ENCODE measurements at regions not wholly inside any gene's neighbourhood (a gene's known extent, or its start where the extent isn't known, plus 50 kb on each side); places are given as distances from the start of the nearest gene placed in this dataset.
"Not testable (repeated sequence)": the region's sequence is repeated elsewhere in the genome, so short reads cannot be mapped to it uniquely, and the experiment has no call there.

- no peaks in the 10 kb centered on the region for H3K27me3 Mint-ChIP-seq (ENCODE audit: low read depth)
- TF ChIP-seq, protein P1, sequence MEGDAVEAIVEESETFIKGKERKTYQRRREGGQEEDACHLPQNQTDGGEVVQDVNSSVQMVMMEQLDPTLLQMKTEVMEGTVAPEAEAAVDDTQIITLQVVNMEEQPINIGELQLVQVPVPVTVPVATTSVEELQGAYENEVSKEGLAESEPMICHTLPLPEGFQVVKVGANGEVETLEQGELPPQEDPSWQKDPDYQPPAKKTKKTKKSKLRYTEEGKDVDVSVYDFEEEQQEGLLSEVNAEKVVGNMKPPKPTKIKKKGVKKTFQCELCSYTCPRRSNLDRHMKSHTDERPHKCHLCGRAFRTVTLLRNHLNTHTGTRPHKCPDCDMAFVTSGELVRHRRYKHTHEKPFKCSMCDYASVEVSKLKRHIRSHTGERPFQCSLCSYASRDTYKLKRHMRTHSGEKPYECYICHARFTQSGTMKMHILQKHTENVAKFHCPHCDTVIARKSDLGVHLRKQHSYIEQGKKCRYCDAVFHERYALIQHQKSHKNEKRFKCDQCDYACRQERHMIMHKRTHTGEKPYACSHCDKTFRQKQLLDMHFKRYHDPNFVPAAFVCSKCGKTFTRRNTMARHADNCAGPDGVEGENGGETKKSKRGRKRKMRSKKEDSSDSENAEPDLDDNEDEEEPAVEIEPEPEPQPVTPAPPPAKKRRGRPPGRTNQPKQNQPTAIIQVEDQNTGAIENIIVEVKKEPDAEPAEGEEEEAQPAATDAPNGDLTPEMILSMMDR (conservative IDR thresholded peaks at IDR 0.05): no peak
- H3K4me1 Mint-ChIP-seq: no peaks in the 10 kb centered on the region
- H3K27ac Mint-ChIP-seq (ENCODE audit: unreplicated experiment): no peak overlapping the region
- H3K4me3 Mint-ChIP-seq: no peak overlapping the region
- peaks cover 3% of the 10 kb centered on the region for H3K9me3 Mint-ChIP-seq
- no peaks in the 10 kb centered on the region for H3K36me3 Mint-ChIP-seq (ENCODE audit: low read depth)
- DNase-seq (ENCODE audit: low read depth, low spot score): no peak
These were observed 586.8 kb downstream of the EDEM1 start for GRCh38 chr3:5774337-5774736.

- not testable (repeated sequence) for H3K9me3 Mint-ChIP-seq; H3K4me3 Mint-ChIP-seq; H3K27me3 Mint-ChIP-seq (ENCODE audit: low read depth)
These were observed 587.6 kb downstream of the EDEM1 start for GRCh38 chr3:5775100-5775499.

DNA sequence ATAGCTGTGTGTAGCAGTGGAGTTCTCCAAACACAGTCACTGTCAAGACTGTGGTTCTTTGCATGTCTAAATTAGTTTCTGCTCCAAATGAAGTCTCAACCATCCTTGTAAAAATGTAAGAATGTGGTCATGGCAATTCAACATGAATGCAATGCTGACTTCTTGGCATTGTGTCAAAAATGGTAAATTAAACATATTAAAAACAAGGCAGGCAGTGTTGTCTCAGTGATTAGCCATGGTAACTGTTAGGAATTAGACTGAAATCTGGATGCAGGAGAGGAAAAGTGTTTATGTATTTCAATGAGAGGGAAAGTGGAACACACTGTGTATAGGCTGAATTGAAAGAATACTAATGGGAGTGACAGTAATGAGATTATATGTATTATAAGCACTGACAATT lies 597.2 kb downstream of the EDEM1 start:
- H3K9me3 Mint-ChIP-seq: peaks cover 2% of the 10 kb centered on the region
- DNase-seq (ENCODE audit: low read depth, low spot score): no peak
- no peaks in the 10 kb centered on the region for H3K27me3 Mint-ChIP-seq (ENCODE audit: low read depth)
- no peaks in the 10 kb centered on the region for H3K36me3 Mint-ChIP-seq (ENCODE audit: low read depth)
- TF ChIP-seq, protein P1 (conservative IDR thresholded peaks at IDR 0.05): no peak
- no peak overlapping the region for H3K27ac Mint-ChIP-seq (ENCODE audit: unreplicated experiment)
- peaks cover 7% of the 10 kb centered on the region for H3K4me1 Mint-ChIP-seq
- H3K4me3 Mint-ChIP-seq: no peak overlapping the region

More at GRCh38 chr3:5775100-5775499, 587.6 kb downstream of the EDEM1 start:
- not testable (repeated sequence) for H3K36me3 Mint-ChIP-seq (ENCODE audit: low read depth); DNase-seq (ENCODE audit: low read depth, low spot score); H3K4me1 Mint-ChIP-seq; H3K27ac Mint-ChIP-seq (ENCODE audit: unreplicated experiment)

DNA sequence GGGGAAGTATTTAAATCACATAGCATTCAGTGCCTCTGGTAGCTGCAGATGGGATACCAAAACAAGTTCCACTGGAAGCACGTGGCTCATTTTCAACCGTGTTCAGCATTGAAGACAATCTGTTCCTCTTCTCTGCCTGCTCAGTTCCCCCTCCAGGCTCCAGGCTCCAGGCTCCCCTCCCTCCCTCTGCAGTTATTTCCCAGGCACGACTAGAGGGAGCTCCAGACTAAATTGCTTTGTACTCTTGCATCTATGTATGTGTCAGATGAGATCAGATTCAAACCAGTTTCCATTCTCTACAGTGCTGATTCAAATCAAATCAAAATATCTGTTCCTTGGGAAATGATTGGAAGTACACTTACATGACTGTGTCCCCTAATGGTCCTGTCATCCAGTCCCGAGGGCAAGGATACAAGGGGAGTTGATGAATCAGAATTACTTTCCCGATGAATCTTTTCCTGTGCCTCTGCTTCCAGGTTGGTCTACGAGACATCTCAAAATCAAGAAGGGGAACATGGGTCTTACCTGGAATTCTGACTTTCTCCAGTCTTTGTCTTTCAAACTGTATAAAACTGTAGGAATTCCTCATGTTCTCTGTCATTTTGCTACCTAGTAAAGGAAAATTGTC lies 600.5 kb downstream of the EDEM1 start:
- Mint-ChIP-seq H3K36me3 (ENCODE audit: low read depth) (no peaks in the 10 kb centered on the region), H3K9me3 (no peaks in the 10 kb centered on the region), H3K4me1 (peaks cover 7% of the 10 kb centered on the region), H3K4me3 (no peak overlapping the region), H3K27ac (ENCODE audit: unreplicated experiment) (no peak overlapping the region), H3K27me3 (ENCODE audit: low read depth) (no peaks in the 10 kb centered on the region)
- TF ChIP-seq, protein P1 (conservative IDR thresholded peaks at IDR 0.05): peak; percentile 59
- DNase-seq (ENCODE audit: low read depth, low spot score): peak; percentile 6

DNA sequence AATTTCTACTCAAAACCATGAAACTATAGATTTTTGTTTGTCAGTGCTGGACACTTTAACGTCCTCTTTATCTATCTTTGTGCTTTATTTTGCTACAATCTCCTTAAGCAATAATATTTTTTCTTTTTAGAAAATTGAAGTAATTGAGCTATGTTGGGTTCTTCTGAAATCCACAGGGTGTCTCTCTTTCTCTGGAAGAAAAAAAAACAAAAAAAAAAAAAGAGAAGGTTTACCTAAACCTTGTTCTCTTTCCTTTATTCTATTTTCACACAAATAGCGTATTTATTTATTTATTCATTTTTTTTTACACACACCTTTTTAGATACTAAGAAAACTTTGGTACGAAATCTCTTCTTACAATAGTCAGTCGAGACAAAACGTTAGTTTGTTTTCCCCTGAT lies 601.0 kb downstream of the EDEM1 start:
- no peaks in the 10 kb centered on the region for H3K36me3 Mint-ChIP-seq (ENCODE audit: low read depth)
- H3K27ac Mint-ChIP-seq (ENCODE audit: unreplicated experiment): no peak overlapping the region
- DNase-seq (ENCODE audit: low read depth, low spot score): no peak
- peaks cover 7% of the 10 kb centered on the region for H3K4me1 Mint-ChIP-seq
- no peaks in the 10 kb centered on the region for H3K9me3 Mint-ChIP-seq
- H3K4me3 Mint-ChIP-seq: no peak overlapping the region
- H3K27me3 Mint-ChIP-seq (ENCODE audit: low read depth): no peaks in the 10 kb centered on the region
- TF ChIP-seq, protein P1 (conservative IDR thresholded peaks at IDR 0.05): no peak

DNA sequence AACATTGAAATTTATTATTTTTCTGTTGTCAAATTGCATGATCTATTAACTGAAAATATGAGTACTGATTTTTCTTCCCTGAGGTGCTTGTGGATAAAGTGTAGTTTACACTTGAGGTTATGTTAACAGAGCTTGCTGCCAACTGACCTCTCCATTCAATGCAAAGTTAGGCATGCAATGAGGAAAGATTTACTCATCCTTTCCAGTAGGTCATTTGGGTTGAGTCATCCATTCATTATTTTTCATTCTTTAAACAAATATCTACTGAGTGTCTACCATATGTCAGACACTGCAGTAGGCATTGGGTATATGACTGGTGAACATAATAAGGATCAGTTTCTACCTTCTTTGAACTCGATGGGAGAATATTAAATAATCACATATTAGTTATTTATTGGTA lies 604.1 kb downstream of the EDEM1 start:
- H3K27me3 Mint-ChIP-seq (ENCODE audit: low read depth): no peaks in the 10 kb centered on the region
- no peak for DNase-seq (ENCODE audit: low read depth, low spot score)
- no peaks in the 10 kb centered on the region for H3K9me3 Mint-ChIP-seq
- peaks cover 7% of the 10 kb centered on the region for H3K4me1 Mint-ChIP-seq
- no peaks in the 10 kb centered on the region for H3K36me3 Mint-ChIP-seq (ENCODE audit: low read depth)
- TF ChIP-seq, protein P1 (conservative IDR thresholded peaks at IDR 0.05): no peak
- H3K27ac Mint-ChIP-seq (ENCODE audit: unreplicated experiment): no peak overlapping the region
- no peak overlapping the region for H3K4me3 Mint-ChIP-seq

All from neural crest cell (in vitro differentiated cells).